Smooth muscle cell (in vitro differentiated cells): ENCODE measurements at regions not wholly inside any gene's neighbourhood (a gene's known extent, or its start where the extent isn't known, plus 50 kb on each side); places are given as distances from the start of the nearest gene placed in this dataset.

Source experiments
- DNase-seq: peaks from one replicate; lab custom pipeline; 2025; ENCODE audit not compliant: unreplicated experiment; lab: John Stamatoyannopoulos, UW
- H2AFZ ChIP-seq: fragments of 200-600 bp; sonication (generic); 2 replicates; pipeline ENCODE4 v1.6.0; 2016; ENCODE audit warnings: antibody characterized with exemption, low read depth, mild to moderate bottlenecking
- H3F3A ChIP-seq: fragments of 200-600 bp; sonication (generic); 2 replicates; pipeline ENCODE4 v1.6.0; 2017; ENCODE audit warnings: antibody characterized with exemption, low read depth
- H3K27ac ChIP-seq: fragments of 200-600 bp; sonication (generic); 2 replicates; pipeline ENCODE4 v1.5.1; 2016; ENCODE audit warnings: low read depth, mild to moderate bottlenecking
- H3K27me3 ChIP-seq: fragments of 200-600 bp; sonication (generic); 2 replicates; pipeline ENCODE4 v1.6.1; 2016; ENCODE audit warnings: low read depth, mild to moderate bottlenecking
- H3K36me3 ChIP-seq: fragments of 200-600 bp; sonication (generic); 2 replicates; pipeline ENCODE4 v1.5.1; 2016; ENCODE audit warnings: low read depth
- H3K4me1 ChIP-seq: fragments of 200-600 bp; sonication (generic); 2 replicates; pipeline ENCODE4 v1.5.1; 2016; ENCODE audit warnings: low read depth
- H3K4me2 ChIP-seq: fragments of 200-600 bp; sonication (generic); 2 replicates; pipeline ENCODE4 v1.6.0; 2016; ENCODE audit warnings: mild to moderate bottlenecking
- H3K4me3 ChIP-seq: fragments of 200-600 bp; sonication (generic); 2 replicates; pipeline ENCODE4 v1.5.1; 2016; ENCODE audit warnings: mild to moderate bottlenecking
- H3K79me2 ChIP-seq: fragments of 200-600 bp; sonication (generic); 2 replicates; pipeline ENCODE4 v1.6.0; 2016; ENCODE audit warnings: low read depth, mild to moderate bottlenecking
- H3K9ac ChIP-seq: fragments of 200-600 bp; sonication (generic); 2 replicates; pipeline ENCODE4 v1.6.0; 2016; ENCODE audit warnings: low read depth
- H3K9me3 ChIP-seq: fragments of 200-600 bp; sonication (generic); replicated peaks from 2 replicates; pipeline ENCODE4 v1.5.1; 2016; ENCODE audit warnings: low read depth
- H4K20me1 ChIP-seq: fragments of 200-600 bp; sonication (generic); 2 replicates; pipeline ENCODE4 v1.6.0; 2016; ENCODE audit warnings: low read depth
- CTCF ChIP-seq: fragments of 200-600 bp; sonication (generic); IDR thresholded peaks from 2 replicates; pipeline ENCODE4 v1.5.1; 2017; ENCODE audit warnings: borderline replicate concordance, mild to moderate bottlenecking, antibody characterized with exemption; ENCODE audit not compliant: insufficient read depth, poor library complexity, severe bottlenecking
- WGBS: methylation state at CpG from one replicate; pipeline ENCODE4 v1.1.7; 2016; ENCODE audit warnings: low lambda C conversion rate; 5-methylcytosine and 5-hydroxymethylcytosine counted together

- TF ChIP-seq CTCF = no peak
- H3K9ac ChIP-seq = no peak overlapping the region
- H3K9me3 ChIP-seq = no peaks in the 10 kb centered on the region
Measured at GRCh38 chr20:55714736-55715135, 290.6 kb downstream of the CBLN4 start.

GRCh38 chr20:55714082-55714481 lies 291.2 kb downstream of the CBLN4 start:
- H2AFZ ChIP-seq = no peak overlapping the region
- H3K4me1 ChIP-seq = no peaks in the 10 kb centered on the region
- H3F3A ChIP-seq = no peaks in the 10 kb centered on the region
- TF ChIP-seq CTCF = no peak
- H3K9ac ChIP-seq = no peak overlapping the region
- H3K4me2 ChIP-seq = no peak overlapping the region
- H3K9me3 ChIP-seq = no peaks in the 10 kb centered on the region
- H3K4me3 ChIP-seq = no peak overlapping the region
- no peaks in the 10 kb centered on the region for H4K20me1 ChIP-seq
- no peaks in the 10 kb centered on the region for H3K27me3 ChIP-seq
- no peaks in the 10 kb centered on the region for H3K36me3 ChIP-seq
- DNase-seq = no peak
- H3K79me2 ChIP-seq = no peaks in the 10 kb centered on the region
- H3K27ac ChIP-seq = no peak overlapping the region

More at GRCh38 chr20:55714736-55715135, 290.6 kb downstream of the CBLN4 start:
- H3K4me1 ChIP-seq = no peaks in the 10 kb centered on the region
- no peak for DNase-seq
- H3K36me3 ChIP-seq = no peaks in the 10 kb centered on the region
- no peak overlapping the region for H3K4me2 ChIP-seq
- no peak overlapping the region for H3K4me3 ChIP-seq
- no peaks in the 10 kb centered on the region for H3F3A ChIP-seq
- 79% methylated on average over 6 of the region's 6 CpGs for WGBS
- no peak overlapping the region for H3K27ac ChIP-seq
- no peaks in the 10 kb centered on the region for H3K27me3 ChIP-seq
- no peaks in the 10 kb centered on the region for H3K79me2 ChIP-seq
- H2AFZ ChIP-seq = no peak overlapping the region
- no peaks in the 10 kb centered on the region for H4K20me1 ChIP-seq

- no peaks in the 10 kb centered on the region for H3K79me2 ChIP-seq
- 72% methylated on average over 3 of the region's 3 CpGs for WGBS
- no peaks in the 10 kb centered on the region for H4K20me1 ChIP-seq
Measured at GRCh38 chr20:55704458-55704857, 300.9 kb downstream of the CBLN4 start.

More at GRCh38 chr20:55704458-55704857, 300.9 kb downstream of the CBLN4 start:
- no peak for DNase-seq
- Histone ChIP-seq H3K4me3 (no peak overlapping the region), H3K9ac (no peak overlapping the region), H3K27me3 (no peaks in the 10 kb centered on the region), H3K4me1 (no peaks in the 10 kb centered on the region), H3K9me3 (no peaks in the 10 kb centered on the region), H3K27ac (no peak overlapping the region), H3K36me3 (no peaks in the 10 kb centered on the region), H3K4me2 (no peak overlapping the region), H2AFZ (no peak overlapping the region), H3F3A (no peaks in the 10 kb centered on the region)
- no peak for TF ChIP-seq CTCF
